ENCODE measurements at regions not wholly inside any gene's neighbourhood (a gene's known extent, or its start where the extent isn't known, plus 50 kb on each side); places are given as distances from the start of the nearest gene placed in this dataset.

- H3K27ac ChIP-seq: no peak overlapping the region
- DNase-seq (ENCODE audit: low spot score): no peak
- no peaks in the 10 kb centered on the region for H3K27me3 ChIP-seq
- H3K36me3 ChIP-seq: no peaks in the 10 kb centered on the region
- H3K4me3 ChIP-seq: no peak overlapping the region
- no peak for TF ChIP-seq CTCF (IDR thresholded peaks at IDR 0.05)
- H3K4me1 ChIP-seq: no peaks in the 10 kb centered on the region
- H3K9me3 ChIP-seq: no peaks in the 10 kb centered on the region
Measured at GRCh38 chr1:113215015-113215414, 142.0 kb downstream of the LRIG2 start.

- Histone ChIP-seq H3K27ac (no peak overlapping the region), H3K27me3 (no peaks in the 10 kb centered on the region), H3K9me3 (no peaks in the 10 kb centered on the region), H3K4me1 (no peaks in the 10 kb centered on the region), H3K4me3 (no peak overlapping the region), H3K36me3 (no peaks in the 10 kb centered on the region)
- no peak for DNase-seq (ENCODE audit: low spot score)
- no peak for TF ChIP-seq CTCF (IDR thresholded peaks at IDR 0.05)
Measured at GRCh38 chr1:113216664-113217063, 143.7 kb downstream of the LRIG2 start.

- Histone ChIP-seq H3K36me3 (no peaks in the 10 kb centered on the region), H3K27ac (no peak overlapping the region), H3K4me1 (no peaks in the 10 kb centered on the region), H3K4me3 (no peak overlapping the region), H3K27me3 (no peaks in the 10 kb centered on the region), H3K9me3 (no peaks in the 10 kb centered on the region)
- no peak for DNase-seq (ENCODE audit: low spot score)
- TF ChIP-seq CTCF (IDR thresholded peaks at IDR 0.05): no peak
Measured at GRCh38 chr1:113217447-113218208, 144.6 kb downstream of the LRIG2 start.

- no peaks in the 10 kb centered on the region for H3K9me3 ChIP-seq
- no peaks in the 10 kb centered on the region for H3K4me1 ChIP-seq
- H3K27me3 ChIP-seq: no peaks in the 10 kb centered on the region
- H3K4me3 ChIP-seq: no peak overlapping the region
- no peaks in the 10 kb centered on the region for H3K36me3 ChIP-seq
- DNase-seq (ENCODE audit: low spot score): no peak
- no peak overlapping the region for H3K27ac ChIP-seq
- peak in 1 of 2 donors; percentile 26 for TF ChIP-seq CTCF (IDR thresholded peaks at IDR 0.05)
Measured at GRCh38 chr1:113219377-113219776, 146.4 kb downstream of the LRIG2 start.

GRCh38 chr1:113219828-113220227 is 146.8 kb downstream of the LRIG2 start:
- Histone ChIP-seq H3K4me1 (no peaks in the 10 kb centered on the region), H3K9me3 (no peaks in the 10 kb centered on the region), H3K4me3 (no peak overlapping the region), H3K27ac (no peak overlapping the region), H3K27me3 (no peaks in the 10 kb centered on the region), H3K36me3 (no peaks in the 10 kb centered on the region)
- no peak for DNase-seq (ENCODE audit: low spot score)
- no peak for TF ChIP-seq CTCF (IDR thresholded peaks at IDR 0.05)

- no peaks in the 10 kb centered on the region for H3K36me3 ChIP-seq
- H3K4me3 ChIP-seq: no peak overlapping the region
- no peaks in the 10 kb centered on the region for H3K27me3 ChIP-seq
- no peak for DNase-seq (ENCODE audit: low spot score)
- H3K4me1 ChIP-seq: no peaks in the 10 kb centered on the region
- no peaks in the 10 kb centered on the region for H3K9me3 ChIP-seq
- no peak overlapping the region for H3K27ac ChIP-seq
- no peak for TF ChIP-seq CTCF (IDR thresholded peaks at IDR 0.05)
Measured at GRCh38 chr1:113223040-113223439, 150.0 kb downstream of the LRIG2 start.
